HG02623 (cell line): ENCODE measurements at regions not wholly inside any gene's neighbourhood (a gene's known extent, or its start where the extent isn't known, plus 50 kb on each side); places are given as distances from the start of the nearest gene placed in this dataset.

Experiments used
- ATAC-seq: cut with Tn5 transposase; IDR thresholded peaks from one replicate; pipeline ENCODE4 v1.9.1; 2021; ENCODE audit warnings: moderate library complexity; ENCODE audit not compliant: unreplicated experiment

DNA sequence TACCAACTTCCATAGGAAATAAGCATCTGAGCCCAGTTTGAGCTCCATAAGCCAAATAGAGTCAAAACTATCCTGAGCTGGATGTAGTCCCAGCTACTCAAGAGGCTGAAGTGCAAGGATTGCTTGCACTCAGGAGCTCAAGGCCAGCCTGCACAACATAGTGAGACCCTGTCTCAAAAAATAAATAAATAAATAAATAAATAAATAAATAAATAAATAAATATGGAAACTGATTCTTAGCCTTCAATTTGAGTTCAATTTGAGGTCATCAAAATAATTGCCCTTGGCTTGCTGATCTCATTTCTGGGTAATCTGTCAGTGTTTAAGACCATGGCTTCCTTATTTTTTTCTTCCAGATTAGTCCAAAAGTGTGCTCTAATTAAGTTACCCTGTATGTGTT is 184.9 kb upstream of the CDH20 start:
- ATAC-seq: no peak

DNA sequence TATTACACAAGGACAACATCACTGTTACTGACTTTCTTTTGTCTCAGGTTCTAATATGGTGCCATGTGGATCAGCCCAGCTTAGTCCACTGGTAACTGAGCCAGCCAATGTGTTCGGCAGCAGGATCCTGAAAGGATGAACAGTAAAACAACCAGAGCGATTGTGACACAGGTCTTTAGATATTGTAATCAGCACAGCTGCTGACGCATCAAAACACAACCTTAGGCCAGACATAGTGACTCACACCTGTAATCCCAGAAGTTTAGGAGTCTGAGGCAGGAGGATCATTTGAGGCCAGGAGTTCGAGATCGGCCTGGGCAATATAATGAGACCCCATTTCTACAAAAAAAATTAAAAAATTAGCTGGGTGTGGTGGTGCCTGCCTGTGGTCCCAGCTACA is 183.4 kb upstream of the CDH20 start:
- ATAC-seq: no peak

DNA sequence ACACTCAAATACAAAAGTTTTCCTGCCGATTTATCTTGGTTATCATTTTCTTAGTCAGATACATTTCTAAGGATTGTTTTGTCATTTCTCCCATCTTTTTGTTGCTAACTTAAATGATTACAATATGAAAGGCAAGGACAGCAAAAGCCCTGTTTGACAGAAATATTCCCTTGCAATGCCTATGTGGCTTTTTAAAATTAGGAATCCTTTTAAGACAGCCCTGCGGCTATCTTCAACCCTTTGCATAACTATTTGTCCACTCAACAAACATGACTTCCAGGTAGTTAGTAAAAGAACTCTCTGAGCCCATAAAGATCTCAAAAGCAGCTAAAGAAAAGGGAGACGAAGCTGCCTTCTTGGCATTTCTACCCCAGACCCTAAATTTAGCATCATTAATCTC is 179.7 kb upstream of the CDH20 start:
- no peak for ATAC-seq

DNA sequence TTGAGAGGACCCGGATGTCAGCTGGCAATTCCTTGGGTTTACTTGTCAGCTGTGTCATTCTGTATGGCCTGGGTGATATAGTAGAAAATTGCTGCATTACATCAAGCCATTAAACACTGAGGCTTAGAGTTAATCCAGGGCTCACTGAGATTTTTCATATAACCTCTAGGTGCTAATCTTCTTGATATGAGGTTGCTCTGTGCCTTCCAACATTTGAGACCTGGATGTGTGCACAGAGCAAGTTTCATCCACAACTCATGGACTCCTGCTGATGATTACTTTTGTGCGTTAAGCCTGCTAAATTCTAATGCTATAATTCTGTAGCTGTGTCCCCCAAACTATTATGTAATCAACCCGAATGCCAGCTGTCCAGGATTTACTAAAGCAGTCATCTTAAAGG is 178.4 kb upstream of the CDH20 start:
- no peak for ATAC-seq

DNA sequence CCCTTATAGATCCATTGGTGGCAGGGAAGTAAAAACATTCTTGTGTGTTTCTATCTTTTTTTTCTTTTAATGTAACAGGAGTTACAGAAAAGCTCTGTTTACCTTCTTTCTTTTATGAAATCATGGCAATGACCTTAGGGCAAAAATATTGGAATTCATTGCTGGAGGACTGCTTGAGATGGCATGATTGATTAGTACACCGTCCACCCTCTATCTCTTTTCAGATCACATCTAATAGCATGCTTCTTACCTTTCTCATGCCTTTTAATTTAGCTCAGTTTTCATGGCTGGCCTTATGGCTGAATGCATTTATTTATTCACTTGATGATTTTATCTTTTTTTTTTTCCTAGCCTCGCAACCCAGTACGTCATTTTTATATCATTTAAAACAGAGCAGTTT is 177.6 kb upstream of the CDH20 start:
- no peak for ATAC-seq

DNA sequence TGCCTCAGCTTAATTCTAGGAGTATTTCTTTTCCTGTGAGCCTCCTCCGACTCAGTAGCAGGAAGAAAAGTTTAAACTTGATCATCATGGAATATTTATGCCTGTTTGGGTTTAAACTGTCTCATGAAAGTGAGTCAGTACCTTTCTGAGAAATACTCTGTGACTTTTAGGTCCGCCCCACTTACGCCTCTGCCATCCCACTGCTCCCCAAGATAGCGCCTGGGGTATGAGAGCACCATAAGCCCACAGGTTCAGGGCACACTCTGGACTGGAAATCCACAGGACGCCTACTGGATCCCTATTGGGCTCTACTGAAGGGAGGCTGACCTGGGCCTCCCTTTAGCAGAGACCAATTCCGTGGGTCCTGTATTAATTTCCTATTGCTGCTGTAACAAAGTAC is 175.8 kb upstream of the CDH20 start:
- ATAC-seq: no peak

DNA sequence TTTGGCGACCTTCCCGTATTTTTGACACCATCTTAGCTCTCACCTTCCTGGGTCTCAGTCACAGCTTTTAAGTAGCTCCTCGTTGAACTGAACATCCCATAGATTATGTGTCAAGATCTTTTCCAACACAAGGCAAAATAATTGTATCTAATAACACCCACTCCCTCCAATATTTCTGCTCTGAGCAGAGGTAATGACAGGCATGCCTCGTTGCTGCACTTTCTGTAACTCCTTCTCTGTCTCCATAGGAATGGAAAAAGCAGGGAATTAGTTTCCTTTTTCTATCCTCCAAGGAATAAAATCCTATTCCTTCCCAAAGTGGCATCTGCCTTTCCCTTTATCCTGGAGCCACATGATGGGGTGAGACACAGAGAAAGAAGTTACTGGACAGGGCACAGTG is 174.0 kb upstream of the CDH20 start:
- no peak for ATAC-seq

DNA sequence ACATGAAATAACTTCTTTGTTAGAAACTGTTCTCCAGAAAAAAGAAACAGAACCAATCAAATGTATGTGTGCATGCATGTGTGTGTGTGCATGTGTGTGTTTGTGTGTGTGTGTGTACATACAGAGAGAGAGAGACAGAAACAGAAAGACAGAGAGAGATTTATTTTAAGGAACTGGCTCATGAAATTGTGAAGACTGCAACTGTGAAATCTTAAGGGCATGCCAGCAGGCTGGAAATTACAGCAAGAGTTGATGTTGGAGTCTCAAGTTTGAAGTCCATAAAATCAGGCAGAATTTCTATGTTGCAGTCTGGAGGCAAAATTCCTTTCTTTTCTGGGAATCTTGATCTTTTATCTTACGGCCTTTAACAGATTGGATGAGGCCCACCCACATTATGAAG is 168.9 kb upstream of the CDH20 start:
- ATAC-seq: no peak

DNA sequence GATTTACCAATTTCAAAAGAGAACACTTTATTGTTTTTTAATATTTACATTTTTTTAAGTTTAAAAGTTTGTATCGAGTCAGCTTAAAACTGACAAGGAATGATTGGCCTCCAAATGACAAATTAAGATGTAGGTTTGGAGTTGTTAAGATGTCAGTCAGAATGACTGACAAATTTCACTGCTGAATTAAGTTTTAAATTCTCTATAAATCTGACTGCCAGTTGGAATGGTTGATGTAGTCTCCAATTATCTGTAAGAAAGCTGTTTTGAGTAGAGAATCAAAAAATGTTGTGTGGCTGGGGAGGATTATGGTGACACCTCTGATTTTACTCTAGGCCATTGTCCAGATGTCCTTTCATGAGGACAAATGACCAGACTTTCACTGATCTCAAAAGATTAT is 165.3 kb upstream of the CDH20 start:
- no peak for ATAC-seq

DNA sequence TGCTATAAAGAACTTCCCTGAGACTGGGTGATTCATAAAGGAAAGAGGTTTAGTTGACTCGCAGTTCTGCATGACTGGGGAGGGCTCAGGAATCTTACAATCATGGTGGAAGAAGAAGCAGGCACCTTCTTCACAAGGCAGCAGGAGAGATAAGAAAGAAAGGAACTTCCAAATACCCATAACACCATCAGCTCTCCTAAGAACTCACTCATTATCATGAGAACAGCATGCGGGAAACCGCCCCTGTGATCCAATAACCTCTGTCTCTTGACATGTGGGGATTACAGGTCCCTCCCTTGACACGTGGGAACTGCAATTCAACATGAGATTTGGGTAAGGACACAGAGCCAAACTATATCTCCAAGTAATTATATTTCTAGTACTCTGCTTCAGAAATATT is 163.8 kb upstream of the CDH20 start:
- ATAC-seq: no peak

DNA sequence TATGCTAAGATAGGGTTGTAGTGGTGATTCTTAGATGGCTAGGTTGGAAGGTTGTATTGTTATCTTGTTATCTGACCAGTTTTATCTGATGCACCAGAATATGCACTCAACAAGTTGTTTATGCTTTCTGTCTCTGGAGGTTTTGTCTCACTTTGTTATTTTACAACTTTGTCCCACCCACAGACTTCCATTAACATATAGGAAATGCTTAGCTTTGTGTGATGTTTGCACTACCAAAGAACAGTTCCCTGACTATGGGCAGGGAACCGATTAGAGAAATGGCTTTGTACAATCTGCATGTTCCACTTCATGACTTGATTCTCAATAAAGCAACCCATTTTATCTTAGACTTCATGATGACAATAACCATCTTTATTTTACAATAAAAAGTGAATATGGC is 160.6 kb upstream of the CDH20 start:
- no peak for ATAC-seq

DNA sequence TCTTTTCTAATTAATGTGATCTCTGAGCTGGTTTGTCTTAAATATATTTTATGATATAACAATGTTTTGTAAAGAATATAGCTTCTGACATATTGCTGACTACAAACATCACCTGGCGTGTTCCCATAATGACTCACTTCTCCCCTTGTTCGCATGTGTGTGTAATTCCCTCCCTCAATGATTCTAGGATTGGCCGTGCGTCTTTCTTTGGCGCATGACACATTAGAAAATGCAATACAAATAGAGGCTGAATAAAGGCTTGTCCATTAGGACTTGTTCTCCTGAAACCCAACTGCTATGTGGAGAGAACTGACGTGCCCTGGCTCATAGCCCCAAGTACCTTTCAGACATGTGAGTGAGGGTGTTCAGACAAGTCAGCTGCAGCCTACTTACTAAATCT is 159.7 kb upstream of the CDH20 start:
- no peak for ATAC-seq

DNA sequence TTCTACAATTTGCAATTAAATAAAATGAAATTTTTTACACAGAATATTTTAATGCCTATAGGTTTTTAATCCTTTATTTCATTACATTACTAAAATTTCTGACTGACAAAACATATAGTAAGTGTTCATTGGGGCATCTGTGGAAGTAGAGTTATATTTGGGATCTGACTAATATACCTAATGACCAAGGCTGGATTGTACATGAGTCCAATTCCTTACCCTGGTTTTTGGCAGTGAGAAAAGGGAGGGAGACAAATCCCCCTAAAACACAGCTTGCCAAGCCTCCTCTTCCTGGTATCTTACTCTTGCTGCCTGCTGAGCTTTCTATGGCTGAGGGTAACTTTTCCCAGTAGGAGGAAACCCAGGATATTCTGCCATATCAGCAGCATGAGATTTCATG is 149.4 kb upstream of the CDH20 start:
- no peak for ATAC-seq

DNA sequence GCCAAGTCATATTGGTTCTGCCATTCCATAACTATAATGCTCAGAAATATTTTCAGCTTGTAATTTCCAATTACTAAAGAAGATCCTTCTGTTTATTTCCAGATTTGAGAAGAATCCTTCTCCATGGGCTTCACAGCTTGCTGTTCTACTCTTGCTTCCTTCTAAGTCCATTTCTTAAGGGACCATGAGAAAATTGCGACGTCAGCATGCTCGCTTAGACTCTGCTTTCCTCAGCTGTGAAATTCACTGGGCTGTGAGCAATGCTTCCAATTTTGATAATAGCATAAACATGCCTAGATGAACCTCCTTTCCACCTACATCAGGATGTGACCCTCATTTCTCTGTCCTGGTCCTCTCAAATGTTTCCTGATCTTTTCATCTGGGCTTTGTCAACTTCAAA is 145.3 kb upstream of the CDH20 start:
- ATAC-seq: no peak

DNA sequence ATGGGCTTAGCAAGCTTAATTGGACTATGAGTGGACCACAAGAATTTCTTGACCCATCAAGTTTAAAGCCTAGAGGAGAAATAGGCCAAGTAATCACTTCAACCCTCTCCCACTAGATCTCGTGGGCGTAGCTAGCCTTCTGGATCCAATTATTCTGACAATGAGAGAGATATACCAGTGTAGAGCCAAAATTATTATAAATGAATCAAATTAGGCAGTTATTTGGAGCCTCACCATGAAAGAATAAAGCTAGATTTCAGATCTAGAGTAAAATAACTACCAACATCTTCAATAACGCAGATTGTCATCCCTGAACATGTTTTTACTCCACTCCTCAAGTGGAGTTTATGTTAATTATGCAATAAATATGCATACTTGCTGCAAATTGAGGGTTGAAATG is 143.9 kb upstream of the CDH20 start:
- no peak for ATAC-seq

DNA sequence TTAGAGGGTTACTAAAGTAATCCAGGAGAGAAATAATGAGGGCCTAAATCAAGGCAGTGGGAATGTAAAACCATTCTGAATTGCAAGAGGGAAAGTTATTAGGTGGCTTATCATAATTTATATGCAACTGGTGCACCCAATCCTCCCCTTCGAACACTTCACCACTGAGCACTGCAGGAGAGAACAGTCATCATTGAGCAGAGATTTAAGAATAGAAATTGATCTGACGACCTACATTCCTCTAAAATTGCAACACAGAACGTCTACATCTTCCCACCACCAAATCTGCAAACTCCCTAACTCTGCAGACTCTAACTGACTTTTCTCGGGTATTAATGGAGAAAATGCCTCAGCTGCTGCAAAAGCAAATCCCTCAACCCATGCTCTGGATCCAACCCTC is 138.5 kb upstream of the CDH20 start:
- ATAC-seq: no peak

DNA sequence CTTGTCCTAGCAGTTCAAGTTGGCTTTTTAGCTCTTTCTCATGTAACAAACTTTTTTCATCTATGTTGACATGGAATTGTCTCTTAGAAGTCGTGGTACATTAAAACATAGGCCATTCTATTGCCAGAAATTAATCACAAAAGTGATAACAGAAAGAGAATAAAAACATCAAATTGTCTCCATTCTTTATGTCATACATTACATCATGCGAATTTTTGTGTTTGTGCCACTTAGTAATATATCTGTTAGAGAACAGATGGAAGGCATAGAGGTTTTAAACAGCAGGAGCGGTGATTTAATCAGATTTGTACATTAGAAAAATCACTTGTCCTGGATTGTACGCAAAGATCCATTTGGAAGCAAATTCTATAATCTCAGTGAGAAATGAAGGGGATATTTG is 136.5 kb upstream of the CDH20 start:
- ATAC-seq: no peak

DNA sequence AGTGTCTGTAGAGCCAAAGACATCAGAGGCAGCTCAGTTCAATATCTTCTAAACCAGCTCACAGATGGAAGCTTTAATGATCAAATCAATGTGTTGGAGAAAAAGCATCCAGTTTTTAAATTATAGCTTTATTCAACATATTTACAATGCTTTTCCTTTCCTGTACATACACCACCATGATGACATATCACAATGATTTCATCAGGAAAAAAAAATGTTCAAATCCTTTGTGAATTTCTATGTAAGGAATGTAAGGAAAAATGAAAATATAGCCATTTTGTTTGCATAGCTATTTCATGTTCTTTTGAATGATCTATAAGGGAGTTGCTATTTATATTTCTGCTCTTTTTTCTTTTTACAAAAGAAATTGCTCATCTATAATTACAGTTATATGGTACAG is 134.7 kb upstream of the CDH20 start:
- ATAC-seq: no peak

DNA sequence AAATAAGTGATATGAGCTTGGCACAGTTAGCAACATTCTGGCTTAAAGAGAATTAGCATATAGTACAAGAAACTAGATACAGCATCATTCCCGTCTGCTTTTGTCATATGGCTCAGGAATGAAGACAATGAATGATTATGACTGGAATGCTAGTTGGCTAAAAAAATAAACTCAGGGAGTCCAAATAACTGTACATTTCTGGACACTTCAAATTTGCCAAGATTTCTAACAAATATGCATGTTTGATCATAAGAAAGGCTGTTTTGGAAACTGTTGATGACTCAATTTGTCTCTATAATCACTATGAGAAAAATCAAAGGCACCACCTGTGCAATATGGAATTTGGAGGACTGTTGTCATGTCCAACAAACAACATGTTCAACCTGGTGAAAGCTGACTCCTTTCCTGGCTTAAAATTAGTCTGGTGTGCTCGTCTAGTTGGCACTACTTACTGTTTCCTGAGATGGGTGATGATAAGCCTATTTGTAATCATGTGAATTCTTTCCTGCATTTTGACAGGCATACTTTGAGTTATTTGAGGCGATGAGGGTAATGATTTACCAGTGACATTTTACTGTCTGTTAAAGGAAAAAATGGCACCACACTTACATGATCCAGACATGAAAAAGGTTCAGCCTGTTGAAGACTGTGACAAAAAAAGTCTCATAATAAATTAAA is 133.9 kb upstream of the CDH20 start:
- ATAC-seq: no peak

DNA sequence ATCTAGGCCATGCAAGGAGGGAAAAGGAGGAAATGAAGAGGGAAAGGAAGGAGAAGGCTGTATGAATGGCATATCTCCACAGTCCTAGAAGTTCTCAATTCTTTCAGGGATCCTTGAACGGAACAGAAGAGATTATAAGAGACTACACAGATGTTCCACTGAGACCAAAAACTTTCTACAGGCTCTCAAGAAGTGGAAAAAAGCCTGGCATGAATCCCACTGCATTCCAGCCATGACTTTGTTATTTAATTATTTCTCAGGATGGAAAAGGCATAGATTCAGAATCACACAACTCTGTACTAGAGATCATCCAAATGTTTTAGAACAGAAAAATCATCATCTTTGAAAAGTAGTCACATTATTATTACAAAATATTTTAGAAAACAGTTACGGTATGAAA is 131.7 kb upstream of the CDH20 start:
- no peak for ATAC-seq

DNA sequence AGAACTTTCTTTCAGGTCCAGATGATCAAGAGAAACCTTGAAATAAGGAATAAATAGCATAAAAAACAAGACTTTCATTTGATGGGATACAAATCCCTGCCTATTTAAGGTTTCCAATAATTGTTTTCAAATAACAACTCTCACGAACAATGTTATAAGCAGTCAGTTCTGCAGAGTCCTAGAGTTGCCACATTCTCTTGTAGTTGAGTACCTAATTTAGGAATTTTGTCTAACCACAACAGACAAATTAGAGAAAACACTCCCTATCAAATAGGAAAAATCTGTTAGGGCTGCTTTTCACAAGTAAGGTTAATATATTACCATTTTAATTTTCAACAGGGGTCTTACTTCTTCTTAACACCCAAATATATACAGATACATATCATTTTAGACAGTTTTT is 130.1 kb upstream of the CDH20 start:
- ATAC-seq: no peak

DNA sequence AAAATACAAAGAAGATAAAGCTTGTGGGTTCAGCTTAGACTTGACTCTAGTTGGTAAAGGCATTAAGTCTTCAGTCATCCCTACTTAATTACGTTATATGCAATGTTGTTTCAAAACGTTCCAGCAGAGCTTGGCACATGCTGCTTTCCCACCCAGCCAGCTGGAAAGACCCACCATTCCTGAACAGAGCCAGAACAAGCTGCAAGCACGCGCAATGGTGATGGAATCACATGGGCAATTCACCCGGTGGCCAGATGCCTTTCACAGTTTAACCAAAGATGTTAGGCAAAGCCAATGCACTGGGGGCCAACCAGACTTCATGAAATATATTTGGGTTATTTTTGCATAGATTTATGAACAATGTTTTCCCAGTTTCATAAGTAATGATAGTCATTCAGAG is 123.4 kb upstream of the CDH20 start:
- no peak for ATAC-seq

DNA sequence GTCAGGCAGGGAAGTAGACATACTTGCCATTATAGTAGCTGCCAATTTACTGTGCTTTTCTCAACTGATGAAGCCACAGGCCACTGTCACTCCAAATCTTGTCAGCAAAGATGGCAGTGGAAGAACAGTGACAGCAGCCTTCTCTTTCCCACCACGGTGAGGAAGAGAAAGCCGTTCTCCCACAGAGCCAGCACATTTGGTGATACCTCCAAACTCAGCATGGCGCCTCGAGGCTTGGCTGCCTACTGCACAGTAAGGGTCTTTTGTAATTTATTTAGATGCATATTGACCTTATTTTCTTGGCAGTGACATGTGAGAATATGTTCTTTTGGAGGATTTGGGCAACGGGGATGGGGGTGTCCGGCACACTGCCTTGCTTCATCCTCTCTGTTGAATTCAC is 117.2 kb upstream of the CDH20 start:
- ATAC-seq: no peak

DNA sequence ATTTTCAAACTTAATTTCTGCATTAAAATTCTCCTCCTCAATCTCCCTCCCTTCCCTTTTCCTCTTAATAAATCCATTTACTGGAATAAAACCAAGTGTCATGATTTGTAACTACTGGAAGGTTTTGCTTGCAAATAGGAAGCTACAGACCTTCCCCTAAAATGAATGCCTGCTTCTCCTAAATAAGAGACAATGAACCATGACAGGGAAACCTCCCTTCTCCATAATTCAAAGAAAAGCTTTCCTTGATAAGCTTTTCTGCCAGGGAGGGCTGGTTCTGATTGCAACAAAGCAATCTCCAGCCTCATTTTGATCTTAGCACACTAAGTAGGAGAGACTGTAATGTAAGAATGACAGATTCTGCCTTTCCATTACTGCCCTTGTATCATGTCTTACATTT is 111.0 kb upstream of the CDH20 start:
- ATAC-seq: no peak
